ENCODE measurements at regions not wholly inside any gene's neighbourhood (a gene's known extent, or its start where the extent isn't known, plus 50 kb on each side); places are given as distances from the start of the nearest gene placed in this dataset.

DNA sequence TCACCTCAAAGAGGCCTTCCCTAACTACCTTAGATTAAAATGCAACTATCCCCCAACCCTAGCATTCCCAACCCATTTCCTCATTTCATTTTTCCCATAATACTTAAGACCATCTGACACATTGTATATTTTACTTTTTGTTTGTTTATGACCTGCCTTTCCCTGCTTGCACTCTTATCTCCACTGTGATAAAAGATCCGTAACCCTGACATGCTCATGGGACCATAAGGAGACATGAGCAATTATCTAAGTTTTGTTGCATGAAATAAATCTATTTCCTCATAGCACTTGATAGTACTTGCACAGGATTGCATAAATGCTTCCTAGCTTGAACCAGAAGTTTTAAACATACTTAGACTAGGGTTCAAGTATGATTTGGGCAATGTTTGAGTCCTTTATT, 323.7 kb downstream of the NPR3 start:
- Histone ChIP-seq H3K9me3 (ENCODE audit: low read length) (no peaks in the 10 kb centered on the region), H3K9me2 (ENCODE audit: insufficient read depth, low read length) (no peaks in the 10 kb centered on the region), H2AFZ (ENCODE audit: low read depth, low read length) (no peak overlapping the region), H3F3A (ENCODE audit: insufficient read depth, low read length, poor library complexity, severe bottlenecking) (no peaks in the 10 kb centered on the region), H3K9ac (ENCODE audit: low read length) (no peak overlapping the region), H3K36me3 (ENCODE audit: insufficient read depth, low read length) (no peaks in the 10 kb centered on the region), H3K79me2 (replicated peaks; ENCODE audit: insufficient read depth, low read length) (no peaks in the 10 kb centered on the region), H3K27me3 (ENCODE audit: insufficient read depth, low read depth, low read length) (no peaks in the 10 kb centered on the region), H4K20me1 (ENCODE audit: insufficient read depth) (no peaks in the 10 kb centered on the region), H3K27ac (ENCODE audit: low read length) (no peak overlapping the region), H3K4me2 (ENCODE audit: low read length) (no peak overlapping the region), H3K4me3 (ENCODE audit: low read length) (no peak overlapping the region)
- TF ChIP-seq EZH2 (IDR thresholded peaks at IDR 0.05; ENCODE audit: borderline replicate concordance, insufficient read depth, low read length, poor library complexity, severe bottlenecking) (no peak), RAD21 (conservative IDR thresholded peaks at IDR 0.05) (no peak), CTCF (IDR thresholded peaks at IDR 0.05; ENCODE audit: poor library complexity, severe bottlenecking) (no peak), SMC3 (conservative IDR thresholded peaks at IDR 0.05; ENCODE audit: poor library complexity) (no peak), MXI1 (conservative IDR thresholded peaks at IDR 0.05; ENCODE audit: poor library complexity, severe bottlenecking) (no peak), REST (IDR thresholded peaks at IDR 0.05; ENCODE audit: borderline replicate concordance) (no peak), EP300 (conservative IDR thresholded peaks at IDR 0.05; ENCODE audit: poor library complexity, severe bottlenecking) (no peak), TAF1 (IDR thresholded peaks at IDR 0.05; ENCODE audit: low read depth) (no peak), POLR2AphosphoS5 (IDR thresholded peaks at IDR 0.05) (no peak)

GRCh38 chr5:33035851-33036527, 324.9 kb downstream of the NPR3 start:
- Histone ChIP-seq H3K9ac (ENCODE audit: low read length) (no peak overlapping the region), H3K27ac (ENCODE audit: low read length) (no peak overlapping the region), H3F3A (ENCODE audit: insufficient read depth, low read length, poor library complexity, severe bottlenecking) (no peaks in the 10 kb centered on the region), H3K36me3 (ENCODE audit: insufficient read depth, low read length) (no peaks in the 10 kb centered on the region), H3K4me3 (ENCODE audit: low read length) (no peak overlapping the region), H3K27me3 (ENCODE audit: insufficient read depth, low read depth, low read length) (no peaks in the 10 kb centered on the region), H3K4me2 (ENCODE audit: low read length) (no peak overlapping the region), H3K9me2 (ENCODE audit: insufficient read depth, low read length) (no peaks in the 10 kb centered on the region), H3K79me2 (replicated peaks; ENCODE audit: insufficient read depth, low read length) (no peaks in the 10 kb centered on the region), H2AFZ (ENCODE audit: low read depth, low read length) (no peak overlapping the region), H4K20me1 (ENCODE audit: insufficient read depth) (no peaks in the 10 kb centered on the region), H3K9me3 (ENCODE audit: low read length) (no peaks in the 10 kb centered on the region)
- TF ChIP-seq TAF1 (IDR thresholded peaks at IDR 0.05; ENCODE audit: low read depth) (no peak), POLR2AphosphoS5 (IDR thresholded peaks at IDR 0.05) (no peak), REST (IDR thresholded peaks at IDR 0.05; ENCODE audit: borderline replicate concordance) (no peak), EP300 (conservative IDR thresholded peaks at IDR 0.05; ENCODE audit: poor library complexity, severe bottlenecking) (no peak), EZH2 (IDR thresholded peaks at IDR 0.05; ENCODE audit: borderline replicate concordance, insufficient read depth, low read length, poor library complexity, severe bottlenecking) (no peak), SMC3 (conservative IDR thresholded peaks at IDR 0.05; ENCODE audit: poor library complexity) (no peak), CTCF (IDR thresholded peaks at IDR 0.05; ENCODE audit: poor library complexity, severe bottlenecking) (no peak), RAD21 (conservative IDR thresholded peaks at IDR 0.05) (no peak), MXI1 (conservative IDR thresholded peaks at IDR 0.05; ENCODE audit: poor library complexity, severe bottlenecking) (no peak)

Data from neural cell (in vitro differentiated cells).